Upper lobe of left lung (tissue), 6 donors: ENCODE measurements at regions not wholly inside any gene's neighbourhood (a gene's known extent, or its start where the extent isn't known, plus 50 kb on each side); places are given as distances from the start of the nearest gene placed in this dataset.

Experiments used
- ATAC-seq, 2 donors: fragments of 200-7000 bp; cut with Tn5 transposase; one replicate each; pipeline ENCODE4 v1.9.1; 2022; ENCODE audit warnings: mild to moderate bottlenecking in 2 of 2, moderate library complexity in 2 of 2; ENCODE audit not compliant: low FRiP score in 2 of 2
- DNase-seq, 2 donors: peaks; one replicate each; pipeline ENCODE4 v3.0.0-alpha.2; 2019 to 2020
- H3K27ac ChIP-seq, 4 donors: fragments of 200-600 bp; sonication (generic); one replicate each; pipeline ENCODE4 v1.5.1; 2016 to 2019
- H3K27me3 ChIP-seq, 4 donors: fragments of 200-600 bp; sonication (generic); one replicate each; pipeline ENCODE4 v1.5.1; 2017 to 2019
- H3K36me3 ChIP-seq, 4 donors: fragments of 200-600 bp; sonication (generic); one replicate each; pipeline ENCODE4 v1.5.1; 2016 to 2019
- H3K4me1 ChIP-seq, 4 donors: fragments of 200-600 bp; sonication (generic); one replicate each; pipeline ENCODE4 v1.5.1; 2018 to 2019
- H3K4me3 ChIP-seq, 4 donors: fragments of 200-600 bp; sonication (generic); one replicate each; pipeline ENCODE4 v1.5.1; 2017 to 2019; ENCODE audit warnings: mild to moderate bottlenecking in 2 of 4, moderate library complexity in 1 of 4
- H3K9me3 ChIP-seq, 4 donors: fragments of 200-600 bp; sonication (generic); one replicate each; pipeline ENCODE4 v1.5.1; 2018 to 2019
- CTCF ChIP-seq, 6 experiments: fragments of 450-650 bp in 4 of 6; fragments of 200-600 bp in 2 of 6; sonication (generic) in 2 of 6; IDR thresholded peaks; one replicate each; pipeline ENCODE4 v1.5.1; 2016 to 2019; ENCODE audit warnings: antibody characterized with exemption in 6 of 6
- EP300 ChIP-seq, 4 donors: sonication (generic); formaldehyde crosslinking; IDR thresholded peaks; one replicate each; pipeline ENCODE4 v1.5.1; 2017; ENCODE audit warnings: antibody characterized with exemption in 4 of 4, control low read depth in 2 of 4
- POLR2A ChIP-seq, 4 donors: fragments of 450-650 bp; IDR thresholded peaks; one replicate each; pipeline ENCODE4 v1.5.1; 2016 to 2017; ENCODE audit warnings: antibody characterized with exemption in 4 of 4, mild to moderate bottlenecking in 2 of 4
- POLR2AphosphoS5 ChIP-seq, 2 donors: sonication (generic); formaldehyde crosslinking; IDR thresholded peaks; one replicate each; pipeline ENCODE4 v1.5.1; 2017; ENCODE audit warnings: antibody characterized with exemption in 2 of 2
- WGBS, 2 donors: methylation state at CpG; one replicate each; pipeline ENCODE4 v1.1.5; 2017 to 2018; 5-methylcytosine and 5-hydroxymethylcytosine counted together
- donor health status: DM: no; HTN: no; CAD: no; lungs with moderate emphysema.
- donor health status: DM: no; HTN: yes; CAD: no; lungs with severe emphysema.

GRCh38 chr6:119676961-119677360, 327.4 kb upstream of the MAN1A1 start:
- Histone ChIP-seq H3K9me3 (no peaks in the 10 kb centered on the region), H3K27ac (no peak overlapping the region), H3K36me3 (no peaks in the 10 kb centered on the region), H3K4me1 (no peaks in the 10 kb centered on the region), H3K27me3 (no peaks in the 10 kb centered on the region), H3K4me3 (no peak overlapping the region)
- WGBS, 2 donors, result 82 to 92% methylated on average over 4 of the region's 4 CpGs
- ATAC-seq, result no peak
- DNase-seq, result no peak
- no peak for TF ChIP-seq CTCF (IDR thresholded peaks at IDR 0.05)
- TF ChIP-seq POLR2AphosphoS5 (IDR thresholded peaks at IDR 0.05), result no peak
- no peak for TF ChIP-seq EP300 (IDR thresholded peaks at IDR 0.05)
- no peak for TF ChIP-seq POLR2A (IDR thresholded peaks at IDR 0.05)

GRCh38 chr6:119676230-119676629, 326.7 kb upstream of the MAN1A1 start:
- no peak overlapping the region for H3K4me3 ChIP-seq
- WGBS, 2 donors, result 68 to 71% methylated on average over 1 of the region's 1 CpG
- H3K9me3 ChIP-seq, result no peaks in the 10 kb centered on the region
- no peak overlapping the region for H3K27ac ChIP-seq
- no peaks in the 10 kb centered on the region for H3K27me3 ChIP-seq
- H3K36me3 ChIP-seq, result no peaks in the 10 kb centered on the region
- TF ChIP-seq POLR2AphosphoS5 (IDR thresholded peaks at IDR 0.05) (no peak), CTCF (IDR thresholded peaks at IDR 0.05) (no peak), POLR2A (IDR thresholded peaks at IDR 0.05) (no peak), EP300 (IDR thresholded peaks at IDR 0.05) (no peak)
- ATAC-seq (no peak), DNase-seq (no peak)
- no peaks in the 10 kb centered on the region for H3K4me1 ChIP-seq

- Histone ChIP-seq H3K4me3 (no peak overlapping the region), H3K27ac (no peak overlapping the region), H3K27me3 (no peaks in the 10 kb centered on the region), H3K9me3 (no peaks in the 10 kb centered on the region), H3K4me1 (no peaks in the 10 kb centered on the region), H3K36me3 (no peaks in the 10 kb centered on the region)
- DNase-seq, result no peak
- TF ChIP-seq POLR2AphosphoS5 (IDR thresholded peaks at IDR 0.05), result no peak
- no peak for TF ChIP-seq POLR2A (IDR thresholded peaks at IDR 0.05)
- no peak for TF ChIP-seq EP300 (IDR thresholded peaks at IDR 0.05)
- no peak for TF ChIP-seq CTCF (IDR thresholded peaks at IDR 0.05)
- no peak for ATAC-seq
Observed at GRCh38 chr6:119673741-119674140, 324.2 kb upstream of the MAN1A1 start.

GRCh38 chr6:119672725-119673124, 323.2 kb upstream of the MAN1A1 start:
- H3K4me3 ChIP-seq, result no peak overlapping the region
- H3K9me3 ChIP-seq, result no peaks in the 10 kb centered on the region
- H3K27ac ChIP-seq, result no peak overlapping the region
- 79 to 88% methylated on average over 1 of the region's 1 CpG for WGBS, 2 donors
- TF ChIP-seq POLR2AphosphoS5 (IDR thresholded peaks at IDR 0.05) (no peak), POLR2A (IDR thresholded peaks at IDR 0.05) (no peak), EP300 (IDR thresholded peaks at IDR 0.05) (no peak), CTCF (IDR thresholded peaks at IDR 0.05) (no peak)
- no peaks in the 10 kb centered on the region for H3K36me3 ChIP-seq
- no peaks in the 10 kb centered on the region for H3K4me1 ChIP-seq
- DNase-seq (no peak), ATAC-seq (no peak)
- H3K27me3 ChIP-seq, result no peaks in the 10 kb centered on the region

GRCh38 chr6:119671105-119671504, 321.5 kb upstream of the MAN1A1 start:
- TF ChIP-seq CTCF (IDR thresholded peaks at IDR 0.05) (no peak), EP300 (IDR thresholded peaks at IDR 0.05) (no peak), POLR2A (IDR thresholded peaks at IDR 0.05) (no peak), POLR2AphosphoS5 (IDR thresholded peaks at IDR 0.05) (no peak)
- Histone ChIP-seq H3K27me3 (no peaks in the 10 kb centered on the region), H3K4me3 (no peak overlapping the region), H3K27ac (no peak overlapping the region), H3K36me3 (no peaks in the 10 kb centered on the region), H3K4me1 (no peaks in the 10 kb centered on the region), H3K9me3 (no peaks in the 10 kb centered on the region)
- 96 to 98% methylated on average over 2 of the region's 2 CpGs for WGBS, 2 donors
- ATAC-seq, result no peak
- no peak for DNase-seq
